SK-N-SH (cell line): ENCODE measurements at regions not wholly inside any gene's neighbourhood (a gene's known extent, or its start where the extent isn't known, plus 50 kb on each side); places are given as distances from the start of the nearest gene placed in this dataset.

Experiments used
- CTCF ChIA-PET: fragments of 300-600, 350-600 bp; formaldehyde crosslinking; extraction: SDS; loops from one replicate; lab custom pipeline; 2021; lab: Yijun Ruan, JAX
- POLR2A ChIA-PET: fragments of 350-600 bp; sonication (Branson Sonifier 250); formaldehyde crosslinking; extraction: SDS; loops from one replicate; lab custom pipeline; 2020; ENCODE audit warnings: antibody characterized with exemption, inconsistent platforms; lab: Yijun Ruan, JAX
- DNase-seq: peaks from one replicate; pipeline ENCODE4 v3.0.0; 2012
- H2AFZ ChIP-seq: fragments of 200-600 bp; sonication (generic); 2 replicates; pipeline ENCODE4 v1.8.1; 2016; ENCODE audit warnings: antibody characterized with exemption, mild to moderate bottlenecking, low read depth
- H3F3A ChIP-seq: fragments of 200-600 bp; sonication (generic); replicated peaks from 2 replicates; pipeline ENCODE3; 2016; ENCODE audit warnings: antibody characterized with exemption, mild to moderate bottlenecking; ENCODE audit not compliant: insufficient read depth
- H3K27ac ChIP-seq, 2 experiments: fragments of 200-500 bp in 1 of 2; fragments of 200-600 bp in 1 of 2; sonication (Bioruptor generic) in 1 of 2; sonication (generic), shearing (Covaris generic) in 1 of 2; 2 replicates each; pipeline versions ENCODE4 v1.5.1 to v1.6.1; 2014 to 2016; ENCODE audit warnings: low read depth in 2 of 2, inconsistent platforms in 1 of 2, low read length in 1 of 2, mild to moderate bottlenecking in 1 of 2, mixed read lengths in 1 of 2
- H3K27me3 ChIP-seq: fragments of 200-600 bp; sonication (generic), shearing (Covaris generic); 2 replicates; pipeline ENCODE4 v1.6.1; 2016; ENCODE audit warnings: mixed run types; ENCODE audit not compliant: insufficient read depth
- H3K36me3 ChIP-seq, 2 experiments: fragments of 200-500 bp in 1 of 2; fragments of 200-600 bp in 1 of 2; sonication (Bioruptor generic) in 1 of 2; sonication (generic) in 1 of 2; replicated peaks in 1 of 2; 2 replicates each; pipeline versions ENCODE3 to v1.5.1; 2014 to 2016; ENCODE audit warnings: low read length in 1 of 2, mild to moderate bottlenecking in 1 of 2; ENCODE audit not compliant: insufficient read depth in 2 of 2, control insufficient read depth in 1 of 2
- H3K4me1 ChIP-seq, 2 experiments: fragments of 200-500 bp in 1 of 2; fragments of 200-600 bp in 1 of 2; sonication (Bioruptor generic) in 1 of 2; sonication (generic), shearing (Covaris generic) in 1 of 2; 2 replicates each; pipeline versions ENCODE4 v1.5.1 to v1.6.1; 2014 to 2016; ENCODE audit warnings: low read depth in 1 of 2, low read length in 1 of 2, mixed run types in 1 of 2; ENCODE audit not compliant: insufficient read depth in 2 of 2, control insufficient read depth in 1 of 2
- H3K4me2 ChIP-seq: fragments of 200-600 bp; sonication (generic), shearing (Covaris generic); 2 replicates; pipeline ENCODE4 v1.6.1; 2017; ENCODE audit warnings: mixed run types
- H3K4me3 ChIP-seq, 2 experiments: fragments of 200-500 bp in 1 of 2; fragments of 200-600 bp in 1 of 2; sonication (Bioruptor generic) in 1 of 2; sonication (generic), shearing (Covaris generic) in 1 of 2; 2 replicates each; pipeline versions ENCODE4 v1.5.1 to v1.8.1; 2014 to 2016; ENCODE audit warnings: low read depth in 2 of 2, inconsistent platforms in 1 of 2, low read length in 1 of 2, mild to moderate bottlenecking in 1 of 2, mixed read lengths in 1 of 2, moderate library complexity in 1 of 2
- H3K79me2 ChIP-seq: fragments of 200-600 bp; sonication (generic); 2 replicates; pipeline ENCODE4 v1.8.1; 2017; ENCODE audit warnings: mild to moderate bottlenecking; ENCODE audit not compliant: insufficient read depth
- H3K9ac ChIP-seq: fragments of 200-600 bp; sonication (generic); 2 replicates; pipeline ENCODE4 v1.6.1; 2017; ENCODE audit warnings: mixed run types
- H3K9me2 ChIP-seq: fragments of 200-600 bp; sonication (generic); 2 replicates; pipeline ENCODE4 v1.6.1; 2017; ENCODE audit warnings: mixed run types
- H3K9me3 ChIP-seq: fragments of 200-600 bp; sonication (generic); 2 replicates; pipeline ENCODE4 v1.6.1; 2017; ENCODE audit warnings: mixed run types, mild to moderate bottlenecking, moderate library complexity
- H4K20me1 ChIP-seq: fragments of 200-600 bp; sonication (generic); 2 replicates; pipeline ENCODE4 v1.6.1; 2017; ENCODE audit warnings: mild to moderate bottlenecking, mixed run types; ENCODE audit not compliant: insufficient read depth
- ELF1 ChIP-seq: IDR thresholded peaks from 2 replicates; pipeline ENCODE4 v1.4.0; 2012
- EP300 ChIP-seq, 2 experiments: IDR thresholded peaks; 2 replicates each; pipeline versions ENCODE4 v1.4.0 to v1.6.1; 2012; ENCODE audit warnings: borderline replicate concordance in 1 of 2, low read depth in 1 of 2, low read length in 1 of 2
- EZH2phosphoT487 ChIP-seq: fragments of 200-600 bp; sonication (generic); IDR thresholded peaks from 2 replicates; pipeline ENCODE4 v1.6.1; 2017; ENCODE audit warnings: low read depth, mixed run types, mild to moderate bottlenecking, antibody characterized with exemption, moderate library complexity, borderline replicate concordance
- FOSL2 ChIP-seq: IDR thresholded peaks from 2 replicates; pipeline ENCODE4 v1.4.0; 2012; ENCODE audit warnings: low read depth, mild to moderate bottlenecking, moderate library complexity, borderline replicate concordance
- FOXM1 ChIP-seq: IDR thresholded peaks from 2 replicates; pipeline ENCODE4 v1.4.0; 2012; ENCODE audit warnings: low read depth, mild to moderate bottlenecking
- GATA2 ChIP-seq: sonication (generic); formaldehyde crosslinking; IDR thresholded peaks from 2 replicates; pipeline ENCODE4 v1.5.0; 2020; ENCODE audit warnings: mild to moderate bottlenecking, missing genetic modification reagents
- JUND ChIP-seq: IDR thresholded peaks from 2 replicates; pipeline ENCODE4 v1.4.0; 2012
- MEF2A ChIP-seq: IDR thresholded peaks from 2 replicates; pipeline ENCODE4 v1.4.0; 2012; ENCODE audit warnings: low read depth, borderline replicate concordance
- POLR2AphosphoS5 ChIP-seq: IDR thresholded peaks from 2 replicates; pipeline ENCODE4 v1.6.1; 2012; ENCODE audit warnings: low read depth, low read length
- RFX5 ChIP-seq: IDR thresholded peaks from 2 replicates; pipeline ENCODE4 v1.6.1; 2012; ENCODE audit warnings: mild to moderate bottlenecking, improper control_type of control experiment, low read length
- SIN3A ChIP-seq: IDR thresholded peaks from 2 replicates; pipeline ENCODE4 v1.6.1; 2012; ENCODE audit warnings: low read depth, mild to moderate bottlenecking, low read length, moderate library complexity, borderline replicate concordance
- SMC3 ChIP-seq: IDR thresholded peaks from 2 replicates; pipeline ENCODE4 v1.6.1; 2012; ENCODE audit warnings: low read depth, low read length, improper control_type of control experiment
- TCF12 ChIP-seq: IDR thresholded peaks from 2 replicates; pipeline ENCODE4 v1.4.0; 2012
- TEAD4 ChIP-seq: IDR thresholded peaks from 2 replicates; pipeline ENCODE4 v1.4.0; 2012; ENCODE audit warnings: mild to moderate bottlenecking, borderline replicate concordance; ENCODE audit not compliant: insufficient read depth
- WGBS: methylation state at CpG from one replicate; pipeline ENCODE4 v1.1.6; 2017; ENCODE audit warnings: low lambda C conversion rate; 5-methylcytosine and 5-hydroxymethylcytosine counted together
- TF ChIP-seq, protein P1 (sequence below): IDR thresholded peaks from 2 replicates; pipeline ENCODE4 v1.4.0; 2012; ENCODE audit warnings: low read depth, borderline replicate concordance
- TF ChIP-seq, protein P2 (sequence below): IDR thresholded peaks from 2 replicates; pipeline ENCODE4 v1.6.1; 2012; ENCODE audit warnings: mild to moderate bottlenecking, low read depth, low read length, moderate library complexity
- TF ChIP-seq, protein P3 (sequence below): IDR thresholded peaks from 2 replicates; pipeline ENCODE4 v1.4.0; 2012; ENCODE audit warnings: low read depth, borderline replicate concordance
- TF ChIP-seq, protein P4 (sequence below): fragments of 150-350 bp; IDR thresholded peaks from 2 replicates; pipeline ENCODE4 v1.6.1; 2017; ENCODE audit warnings: antibody characterized with exemption, low read length, low read depth, borderline replicate concordance

DNA sequence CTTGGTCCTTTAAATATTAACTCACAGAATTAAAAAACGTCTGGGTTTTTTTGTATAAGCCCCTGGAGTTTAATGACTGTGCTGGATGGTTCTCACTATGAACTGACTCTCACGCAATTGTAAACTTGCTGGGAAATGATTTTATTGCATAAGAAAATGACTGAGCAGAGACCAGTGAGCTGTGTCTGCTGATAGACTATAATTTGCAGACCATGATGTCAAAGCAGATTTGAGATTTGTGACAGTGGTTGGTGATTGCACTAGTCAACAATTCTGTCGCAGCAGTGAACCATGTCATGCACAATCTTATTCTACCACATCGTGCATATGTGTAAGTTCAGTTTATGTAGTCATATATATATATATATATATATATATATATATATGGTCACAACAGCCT lies 85.7 kb upstream of the C9orf72 start:
- H3F3A ChIP-seq: no peaks in the 10 kb centered on the region
- no peak overlapping the region for H3K4me2 ChIP-seq
- H3K36me3 ChIP-seq: no peaks in the 10 kb centered on the region
- ChIA-PET CTCF (no interaction called here), POLR2A (no interaction called here)
- no peak overlapping the region for H3K27ac ChIP-seq
- H3K79me2 ChIP-seq: no peaks in the 10 kb centered on the region
- no peak overlapping the region for H3K4me3 ChIP-seq
- H4K20me1 ChIP-seq: no peaks in the 10 kb centered on the region
- no peaks in the 10 kb centered on the region for H3K27me3 ChIP-seq
- H3K9me2 ChIP-seq: no peaks in the 10 kb centered on the region
- no peaks in the 10 kb centered on the region for H3K9me3 ChIP-seq
- no peak for DNase-seq
- H3K4me1 ChIP-seq: no peaks in the 10 kb centered on the region; a peak in 1 of 4 replicates
- TF ChIP-seq EZH2phosphoT487 (no peak), JUND (no peak), FOSL2 (no peak)
- TF ChIP-seq, protein P1, sequence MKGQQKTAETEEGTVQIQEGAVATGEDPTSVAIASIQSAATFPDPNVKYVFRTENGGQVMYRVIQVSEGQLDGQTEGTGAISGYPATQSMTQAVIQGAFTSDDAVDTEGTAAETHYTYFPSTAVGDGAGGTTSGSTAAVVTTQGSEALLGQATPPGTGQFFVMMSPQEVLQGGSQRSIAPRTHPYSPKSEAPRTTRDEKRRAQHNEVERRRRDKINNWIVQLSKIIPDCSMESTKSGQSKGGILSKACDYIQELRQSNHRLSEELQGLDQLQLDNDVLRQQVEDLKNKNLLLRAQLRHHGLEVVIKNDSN: no peak
- TF ChIP-seq, all 33 proteins: peak for 0
- no peak overlapping the region for H2AFZ ChIP-seq
- 47% methylated on average over 4 of the region's 4 CpGs for WGBS
- no peak overlapping the region for H3K9ac ChIP-seq

DNA sequence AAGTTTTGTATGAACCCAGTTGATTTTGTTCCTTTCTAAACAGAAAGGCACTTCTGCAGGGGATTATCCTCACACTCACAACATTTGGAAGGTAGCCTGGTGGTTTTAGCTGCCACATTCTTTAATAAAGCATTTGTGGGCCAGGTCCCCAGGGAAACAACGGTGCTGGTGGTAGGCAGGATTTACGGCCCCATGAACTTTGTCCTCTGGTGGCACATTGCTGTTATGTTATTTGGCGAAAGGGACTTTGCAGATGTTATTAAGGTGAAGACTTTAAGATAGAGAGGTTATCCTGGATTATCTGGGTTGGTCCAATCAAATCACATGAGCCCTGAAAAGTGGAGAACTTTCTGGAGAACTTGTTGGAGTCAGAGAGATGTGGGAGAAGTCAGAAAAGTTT lies 86.3 kb upstream of the C9orf72 start:
- no peak overlapping the region for H3K27ac ChIP-seq
- WGBS: 68% methylated on average over 3 of the region's 3 CpGs
- H3K27me3 ChIP-seq: no peaks in the 10 kb centered on the region
- CTCF ChIA-PET: no interaction called here
- H3K4me2 ChIP-seq: no peak overlapping the region
- no peaks in the 10 kb centered on the region for H3K9me3 ChIP-seq
- DNase-seq: no peak
- no peak overlapping the region for H3K4me3 ChIP-seq
- no peaks in the 10 kb centered on the region for H3F3A ChIP-seq
- H3K4me1 ChIP-seq: no peaks in the 10 kb centered on the region; a peak in 1 of 4 replicates
- no peaks in the 10 kb centered on the region for H3K9me2 ChIP-seq
- POLR2A ChIA-PET: no interaction called here
- TF ChIP-seq TCF12 (no peak), MEF2A (no peak), GATA2 (no peak), EP300 (IDR thresholded peaks at IDR 0.05; ENCODE audit: borderline replicate concordance in 1 of 2, low read depth in 1 of 2, low read length in 1 of 2) (no peak), POLR2AphosphoS5 (no peak), RFX5 (no peak), SIN3A (no peak), FOXM1 (no peak), ELF1 (no peak), TEAD4 (no peak), SMC3 (no peak), EZH2phosphoT487 (no peak)
- TF ChIP-seq, protein P2, sequence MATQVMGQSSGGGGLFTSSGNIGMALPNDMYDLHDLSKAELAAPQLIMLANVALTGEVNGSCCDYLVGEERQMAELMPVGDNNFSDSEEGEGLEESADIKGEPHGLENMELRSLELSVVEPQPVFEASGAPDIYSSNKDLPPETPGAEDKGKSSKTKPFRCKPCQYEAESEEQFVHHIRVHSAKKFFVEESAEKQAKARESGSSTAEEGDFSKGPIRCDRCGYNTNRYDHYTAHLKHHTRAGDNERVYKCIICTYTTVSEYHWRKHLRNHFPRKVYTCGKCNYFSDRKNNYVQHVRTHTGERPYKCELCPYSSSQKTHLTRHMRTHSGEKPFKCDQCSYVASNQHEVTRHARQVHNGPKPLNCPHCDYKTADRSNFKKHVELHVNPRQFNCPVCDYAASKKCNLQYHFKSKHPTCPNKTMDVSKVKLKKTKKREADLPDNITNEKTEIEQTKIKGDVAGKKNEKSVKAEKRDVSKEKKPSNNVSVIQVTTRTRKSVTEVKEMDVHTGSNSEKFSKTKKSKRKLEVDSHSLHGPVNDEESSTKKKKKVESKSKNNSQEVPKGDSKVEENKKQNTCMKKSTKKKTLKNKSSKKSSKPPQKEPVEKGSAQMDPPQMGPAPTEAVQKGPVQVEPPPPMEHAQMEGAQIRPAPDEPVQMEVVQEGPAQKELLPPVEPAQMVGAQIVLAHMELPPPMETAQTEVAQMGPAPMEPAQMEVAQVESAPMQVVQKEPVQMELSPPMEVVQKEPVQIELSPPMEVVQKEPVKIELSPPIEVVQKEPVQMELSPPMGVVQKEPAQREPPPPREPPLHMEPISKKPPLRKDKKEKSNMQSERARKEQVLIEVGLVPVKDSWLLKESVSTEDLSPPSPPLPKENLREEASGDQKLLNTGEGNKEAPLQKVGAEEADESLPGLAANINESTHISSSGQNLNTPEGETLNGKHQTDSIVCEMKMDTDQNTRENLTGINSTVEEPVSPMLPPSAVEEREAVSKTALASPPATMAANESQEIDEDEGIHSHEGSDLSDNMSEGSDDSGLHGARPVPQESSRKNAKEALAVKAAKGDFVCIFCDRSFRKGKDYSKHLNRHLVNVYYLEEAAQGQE: no peak
- TF ChIP-seq, protein P3, sequence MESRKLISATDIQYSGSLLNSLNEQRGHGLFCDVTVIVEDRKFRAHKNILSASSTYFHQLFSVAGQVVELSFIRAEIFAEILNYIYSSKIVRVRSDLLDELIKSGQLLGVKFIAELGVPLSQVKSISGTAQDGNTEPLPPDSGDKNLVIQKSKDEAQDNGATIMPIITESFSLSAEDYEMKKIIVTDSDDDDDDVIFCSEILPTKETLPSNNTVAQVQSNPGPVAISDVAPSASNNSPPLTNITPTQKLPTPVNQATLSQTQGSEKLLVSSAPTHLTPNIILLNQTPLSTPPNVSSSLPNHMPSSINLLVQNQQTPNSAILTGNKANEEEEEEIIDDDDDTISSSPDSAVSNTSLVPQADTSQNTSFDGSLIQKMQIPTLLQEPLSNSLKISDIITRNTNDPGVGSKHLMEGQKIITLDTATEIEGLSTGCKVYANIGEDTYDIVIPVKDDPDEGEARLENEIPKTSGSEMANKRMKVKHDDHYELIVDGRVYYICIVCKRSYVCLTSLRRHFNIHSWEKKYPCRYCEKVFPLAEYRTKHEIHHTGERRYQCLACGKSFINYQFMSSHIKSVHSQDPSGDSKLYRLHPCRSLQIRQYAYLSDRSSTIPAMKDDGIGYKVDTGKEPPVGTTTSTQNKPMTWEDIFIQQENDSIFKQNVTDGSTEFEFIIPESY: no peak
- TF ChIP-seq, protein P4, sequence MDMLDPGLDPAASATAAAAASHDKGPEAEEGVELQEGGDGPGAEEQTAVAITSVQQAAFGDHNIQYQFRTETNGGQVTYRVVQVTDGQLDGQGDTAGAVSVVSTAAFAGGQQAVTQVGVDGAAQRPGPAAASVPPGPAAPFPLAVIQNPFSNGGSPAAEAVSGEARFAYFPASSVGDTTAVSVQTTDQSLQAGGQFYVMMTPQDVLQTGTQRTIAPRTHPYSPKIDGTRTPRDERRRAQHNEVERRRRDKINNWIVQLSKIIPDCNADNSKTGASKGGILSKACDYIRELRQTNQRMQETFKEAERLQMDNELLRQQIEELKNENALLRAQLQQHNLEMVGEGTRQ: no peak
- H3K36me3 ChIP-seq: no peaks in the 10 kb centered on the region
- no peak overlapping the region for H2AFZ ChIP-seq
- H4K20me1 ChIP-seq: no peaks in the 10 kb centered on the region
- no peaks in the 10 kb centered on the region for H3K79me2 ChIP-seq
- H3K9ac ChIP-seq: no peak overlapping the region
